ENCODE measurements at regions not wholly inside any gene's neighbourhood (a gene's known extent, or its start where the extent isn't known, plus 50 kb on each side); places are given as distances from the start of the nearest gene placed in this dataset.

DNA sequence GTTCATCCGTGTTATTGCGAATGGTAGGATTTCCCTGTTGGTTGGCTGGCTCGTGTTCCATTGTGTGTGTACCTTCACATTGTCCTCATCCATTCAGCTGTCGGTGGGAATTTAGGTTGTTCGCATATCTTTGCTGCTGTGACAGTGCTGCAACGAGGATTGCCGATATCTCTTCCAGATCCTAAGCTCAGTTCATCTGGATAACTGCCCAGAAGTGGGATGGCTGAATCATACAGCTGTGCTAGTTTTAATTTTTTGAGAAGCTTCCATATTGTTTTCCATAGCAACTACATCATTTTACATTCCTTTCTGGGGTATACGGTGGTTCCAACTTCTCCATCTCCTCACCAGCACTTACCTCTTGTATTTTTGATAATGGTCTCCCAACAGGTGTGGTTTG lies 292.8 kb upstream of the SFSWAP start:
- TF ChIP-seq GATA2 (IDR thresholded peaks at IDR 0.05; ENCODE audit: low read depth, low read length) (no peak), GATA3 (IDR thresholded peaks at IDR 0.05; ENCODE audit: low read depth, low read length) (no peak)
